ENCODE measurements at regions not wholly inside any gene's neighbourhood (a gene's known extent, or its start where the extent isn't known, plus 50 kb on each side); places are given as distances from the start of the nearest gene placed in this dataset.

GRCh38 chr3:83928903-83929302 lies 1029.9 kb upstream of the CADM2 start:
- Histone ChIP-seq H3K36me3 (ENCODE audit: insufficient read depth, low read length) (no peaks in the 10 kb centered on the region), H4K20me1 (ENCODE audit: insufficient read depth, low read length) (no peaks in the 10 kb centered on the region), H3K9ac (ENCODE audit: low read length) (no peak overlapping the region), H3K79me2 (ENCODE audit: insufficient read depth, low read length) (no peaks in the 10 kb centered on the region), H2AFZ (ENCODE audit: low read depth, low read length) (no peak overlapping the region), H3K27me3 (ENCODE audit: insufficient read depth, low read length) (no peaks in the 10 kb centered on the region), H3K9me3 (ENCODE audit: insufficient read depth, low read depth, low read length) (peaks cover 26% of the 10 kb centered on the region), H3K4me3 (ENCODE audit: insufficient read depth, low read depth, low read length) (no peak overlapping the region), H3K4me1 (ENCODE audit: insufficient read depth, low read length) (no peaks in the 10 kb centered on the region), H3K4me2 (ENCODE audit: low read length) (no peak overlapping the region), H3K27ac (ENCODE audit: low read depth, low read length) (no peak overlapping the region)
- Mint-ChIP-seq H3K27me3 (ENCODE audit: low read depth, unreplicated experiment) (no peaks in the 10 kb centered on the region), H3K4me3 (ENCODE audit: unreplicated experiment) (no peak overlapping the region), H3K36me3 (ENCODE audit: low read depth, unreplicated experiment) (peaks cover 3% of the 10 kb centered on the region), H3K27ac (ENCODE audit: unreplicated experiment) (no peak overlapping the region), H3K9me3 (ENCODE audit: unreplicated experiment) (peaks cover 35% of the 10 kb centered on the region), H3K4me1 (ENCODE audit: low read depth, unreplicated experiment) (no peaks in the 10 kb centered on the region)
- TF ChIP-seq CTCF (IDR thresholded peaks at IDR 0.05; ENCODE audit: insufficient read depth, low read depth, low read length) (no peak), EZH2 (IDR thresholded peaks at IDR 0.05; ENCODE audit: insufficient read depth, low read length) (no peak)
- DNase-seq (ENCODE audit: low read depth) = no peak
- FAIRE-seq = no peak

GRCh38 chr3:83934192-83935021 lies 1024.4 kb upstream of the CADM2 start:
- H3K4me2 ChIP-seq (ENCODE audit: low read length) = peak overlapping the region; percentile 21
- Mint-ChIP-seq H3K36me3 (ENCODE audit: low read depth, unreplicated experiment) (peaks cover 5% of the 10 kb centered on the region), H3K4me3 (ENCODE audit: unreplicated experiment) (no peak overlapping the region), H3K27ac (ENCODE audit: unreplicated experiment) (peak overlapping the region; percentile 94), H3K9me3 (ENCODE audit: unreplicated experiment) (peaks cover 28% of the 10 kb centered on the region), H3K27me3 (ENCODE audit: low read depth, unreplicated experiment) (no peaks in the 10 kb centered on the region), H3K4me1 (ENCODE audit: low read depth, unreplicated experiment) (peaks cover 10% of the 10 kb centered on the region)
- H3K27me3 ChIP-seq (ENCODE audit: insufficient read depth, low read length) = no peaks in the 10 kb centered on the region
- H3K4me1 ChIP-seq (ENCODE audit: insufficient read depth, low read length) = peaks cover 9% of the 10 kb centered on the region
- no peaks in the 10 kb centered on the region for H4K20me1 ChIP-seq (ENCODE audit: insufficient read depth, low read length)
- no peak for TF ChIP-seq CTCF (IDR thresholded peaks at IDR 0.05; ENCODE audit: insufficient read depth, low read depth, low read length)
- no peak for TF ChIP-seq EZH2 (IDR thresholded peaks at IDR 0.05; ENCODE audit: insufficient read depth, low read length)
- DNase-seq (ENCODE audit: low read depth) = peak; percentile 58
- no peak overlapping the region for H3K4me3 ChIP-seq (ENCODE audit: insufficient read depth, low read depth, low read length)
- peaks cover 9% of the 10 kb centered on the region for H3K9me3 ChIP-seq (ENCODE audit: insufficient read depth, low read depth, low read length)
- peak overlapping the region; percentile 75 for H2AFZ ChIP-seq (ENCODE audit: low read depth, low read length)
- no peak for FAIRE-seq
- H3K79me2 ChIP-seq (ENCODE audit: insufficient read depth, low read length) = no peaks in the 10 kb centered on the region
- peak overlapping the region; percentile 19 for H3K9ac ChIP-seq (ENCODE audit: low read length)
- peak overlapping the region; percentile 72 for H3K27ac ChIP-seq (ENCODE audit: low read depth, low read length)
- H3K36me3 ChIP-seq (ENCODE audit: insufficient read depth, low read length) = no peaks in the 10 kb centered on the region

GRCh38 chr3:83938491-83938890 lies 1020.3 kb upstream of the CADM2 start:
- Histone ChIP-seq H3K27me3 (ENCODE audit: insufficient read depth, low read length) (no peaks in the 10 kb centered on the region), H3K9ac (ENCODE audit: low read length) (no peak overlapping the region), H3K4me3 (ENCODE audit: insufficient read depth, low read depth, low read length) (no peak overlapping the region), H3K4me1 (ENCODE audit: insufficient read depth, low read length) (peaks cover 9% of the 10 kb centered on the region), H4K20me1 (ENCODE audit: insufficient read depth, low read length) (no peaks in the 10 kb centered on the region), H3K4me2 (ENCODE audit: low read length) (no peak overlapping the region), H3K79me2 (ENCODE audit: insufficient read depth, low read length) (no peaks in the 10 kb centered on the region), H3K27ac (ENCODE audit: low read depth, low read length) (no peak overlapping the region), H2AFZ (ENCODE audit: low read depth, low read length) (no peak overlapping the region), H3K9me3 (ENCODE audit: insufficient read depth, low read depth, low read length) (no peaks in the 10 kb centered on the region), H3K36me3 (ENCODE audit: insufficient read depth, low read length) (no peaks in the 10 kb centered on the region)
- FAIRE-seq = no peak
- Mint-ChIP-seq H3K27ac (ENCODE audit: unreplicated experiment) (no peak overlapping the region), H3K4me1 (ENCODE audit: low read depth, unreplicated experiment) (peaks cover 10% of the 10 kb centered on the region), H3K27me3 (ENCODE audit: low read depth, unreplicated experiment) (no peaks in the 10 kb centered on the region), H3K36me3 (ENCODE audit: low read depth, unreplicated experiment) (peaks cover 3% of the 10 kb centered on the region), H3K4me3 (ENCODE audit: unreplicated experiment) (no peak overlapping the region), H3K9me3 (ENCODE audit: unreplicated experiment) (peaks cover 13% of the 10 kb centered on the region)
- no peak for DNase-seq (ENCODE audit: low read depth)
- TF ChIP-seq EZH2 (IDR thresholded peaks at IDR 0.05; ENCODE audit: insufficient read depth, low read length) (no peak), CTCF (IDR thresholded peaks at IDR 0.05; ENCODE audit: insufficient read depth, low read depth, low read length) (no peak)
